Lung (tissue), 11 donors: ENCODE measurements at regions not wholly inside any gene's neighbourhood (a gene's known extent, or its start where the extent isn't known, plus 50 kb on each side); places are given as distances from the start of the nearest gene placed in this dataset.

ENCODE experiments used
- ATAC-seq: fragments of 200-7000 bp; cut with Tn5 transposase; one replicate; pipeline ENCODE4 v1.9.1; 2020; ENCODE audit warnings: moderate number of reproducible peaks; ENCODE audit not compliant: insufficient read depth, low FRiP score
- DNase-seq, 3 donors: peaks; one replicate each; pipeline ENCODE4 v3.0.0-alpha.2; 2013 to 2017
- H3K27ac ChIP-seq, 2 donors: one replicate each; pipeline ENCODE4 v1.5.1; 2013; ENCODE audit warnings: mild to moderate bottlenecking in 2 of 2, moderate library complexity in 2 of 2, control low read depth in 1 of 2, inconsistent platforms in 1 of 2, low read depth in 1 of 2, low read length in 1 of 2
- H3K27me3 ChIP-seq, 3 donors: one replicate each; pipeline ENCODE4 v1.5.1; 2013; ENCODE audit warnings: low read length in 2 of 3; ENCODE audit not compliant: control insufficient read depth in 3 of 3, insufficient read depth in 3 of 3
- H3K36me3 ChIP-seq, 4 donors: one replicate each; pipeline ENCODE4 v1.5.1; 2013; ENCODE audit warnings: low read length in 4 of 4, mild to moderate bottlenecking in 1 of 4, moderate library complexity in 1 of 4; ENCODE audit not compliant: control insufficient read depth in 4 of 4, insufficient read depth in 4 of 4
- H3K4me1 ChIP-seq, 5 donors: one replicate each; pipeline ENCODE4 v1.5.1; 2013; ENCODE audit warnings: low read length in 5 of 5, mild to moderate bottlenecking in 2 of 5, moderate library complexity in 1 of 5; ENCODE audit not compliant: control insufficient read depth in 5 of 5, insufficient read depth in 5 of 5
- H3K4me3 ChIP-seq: one replicate; pipeline ENCODE4 v1.5.1; 2013; ENCODE audit warnings: mild to moderate bottlenecking, control low read depth, moderate library complexity
- H3K9ac ChIP-seq, 2 donors: one replicate each; pipeline ENCODE4 v1.5.1; 2013; ENCODE audit warnings: low read length in 2 of 2, control low read depth in 1 of 2; ENCODE audit not compliant: insufficient read depth in 1 of 2
- H3K9me3 ChIP-seq, 4 donors: one replicate each; pipeline ENCODE4 v1.5.1; 2013; ENCODE audit warnings: low read length in 3 of 4, mild to moderate bottlenecking in 1 of 4, moderate library complexity in 1 of 4; ENCODE audit not compliant: control insufficient read depth in 4 of 4, insufficient read depth in 3 of 4
- CTCF ChIP-seq: IDR thresholded peaks from 2 replicates; pipeline ENCODE4 v1.5.1; 2012; ENCODE audit warnings: mild to moderate bottlenecking; ENCODE audit errors: control extremely low read depth, extremely low read depth
- WGBS, 2 donors: extraction: QIAGEN DNeasy Blood & Tissue Kit; methylation state at CpG; one replicate each; pipeline ENCODE4 v1.1.7; 2013; 5-methylcytosine and 5-hydroxymethylcytosine counted together
- donor health status: control.
- donor health status: control.
- donor health status: Bipolar disorder and iron deficiency.
- donor health status: healthy.
- donor health status: DM: yes; HTN: yes; CAD: no.

- ATAC-seq (no peak), DNase-seq (no peak)
- TF ChIP-seq CTCF, result no peak
- no peaks in the 10 kb centered on the region for H3K9me3 ChIP-seq
- no peaks in the 10 kb centered on the region for H3K4me1 ChIP-seq
- no peak overlapping the region for H3K27ac ChIP-seq
- WGBS, 2 donors, result 91 to 92% methylated on average over 3 of the region's 3 CpGs
- H3K36me3 ChIP-seq, result no peaks in the 10 kb centered on the region
- H3K9ac ChIP-seq, result no peak overlapping the region
- no peak overlapping the region for H3K4me3 ChIP-seq
- no peaks in the 10 kb centered on the region for H3K27me3 ChIP-seq
Observed at GRCh38 chr10:83994325-83994724, 145.0 kb upstream of the GHITM start.

GRCh38 chr10:83995738-83996331 is 143.5 kb upstream of the GHITM start:
- no peak overlapping the region for H3K27ac ChIP-seq
- WGBS, 2 donors, result 75 to 86% methylated on average over 4 of the region's 4 CpGs
- no peaks in the 10 kb centered on the region for H3K27me3 ChIP-seq
- H3K4me1 ChIP-seq, result no peaks in the 10 kb centered on the region
- ATAC-seq (no peak), DNase-seq (no peak)
- H3K4me3 ChIP-seq, result no peak overlapping the region
- no peak for TF ChIP-seq CTCF
- no peaks in the 10 kb centered on the region for H3K36me3 ChIP-seq
- no peak overlapping the region for H3K9ac ChIP-seq
- no peaks in the 10 kb centered on the region for H3K9me3 ChIP-seq

- H3K9me3 ChIP-seq, result no peaks in the 10 kb centered on the region
- 79 to 90% methylated on average over 2 of the region's 2 CpGs for WGBS, 2 donors
- TF ChIP-seq CTCF, result no peak
- H3K4me3 ChIP-seq, result no peak overlapping the region
- H3K27me3 ChIP-seq, result no peaks in the 10 kb centered on the region
- ATAC-seq (no peak), DNase-seq (no peak)
- peaks cover 0 to 1% (median 0%) of the 10 kb centered on the region in 5 donors for H3K4me1 ChIP-seq
- H3K36me3 ChIP-seq, result no peaks in the 10 kb centered on the region
- no peak overlapping the region for H3K9ac ChIP-seq
- no peak overlapping the region for H3K27ac ChIP-seq
Observed at GRCh38 chr10:84004221-84004620, 135.1 kb upstream of the GHITM start.

GRCh38 chr10:84005403-84005802 is 133.9 kb upstream of the GHITM start:
- no peak for DNase-seq
- no peaks in the 10 kb centered on the region for H3K27me3 ChIP-seq
- H3K36me3 ChIP-seq, result no peaks in the 10 kb centered on the region
- H3K4me1 ChIP-seq, result peaks cover 0 to 1% (median 0%) of the 10 kb centered on the region in 5 donors
- TF ChIP-seq CTCF, result no peak
- 64 to 74% methylated on average over 3 of the region's 3 CpGs for WGBS, 2 donors
- H3K4me3 ChIP-seq, result no peak overlapping the region
- H3K9me3 ChIP-seq, result no peaks in the 10 kb centered on the region
- no peak overlapping the region for H3K9ac ChIP-seq
- no peak overlapping the region for H3K27ac ChIP-seq
- ATAC-seq, result no peak
